ENCODE measurements at regions not wholly inside any gene's neighbourhood (a gene's known extent, or its start where the extent isn't known, plus 50 kb on each side); places are given as distances from the start of the nearest gene placed in this dataset.

DNA sequence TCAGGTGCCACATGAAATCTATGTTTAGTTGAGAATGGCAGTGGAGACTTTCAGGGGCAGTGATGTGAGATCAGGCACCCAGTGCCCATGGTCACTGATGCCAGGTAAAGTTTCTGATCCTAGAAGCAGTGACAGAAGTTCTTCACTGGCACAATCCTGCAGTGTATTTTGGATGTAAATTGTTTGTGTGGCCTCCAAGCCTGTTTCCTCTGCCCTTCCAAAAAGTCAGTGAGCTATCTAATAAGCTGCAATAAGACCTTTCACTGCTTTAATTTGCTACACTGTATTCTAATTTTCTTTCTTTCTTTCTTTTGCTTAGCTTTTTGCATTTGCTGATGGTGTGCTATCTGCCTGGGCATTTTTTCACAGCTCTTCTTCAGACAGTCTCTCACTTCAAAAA is 1348.6 kb downstream of the ADGRL3 start:
- Histone ChIP-seq H3K27me3 (ENCODE audit: control insufficient read depth, insufficient read depth, low read length) (no peaks in the 10 kb centered on the region), H3K9me3 (ENCODE audit: control insufficient read depth, insufficient read depth, low read depth, low read length) (no peaks in the 10 kb centered on the region), H3K27ac (ENCODE audit: low read depth, low read length) (peak overlapping the region; percentile 28; the same call in 1 of the 2 replicates)

GRCh38 chr4:62548108-62548524 is 1348.0 kb downstream of the ADGRL3 start:
- Histone ChIP-seq H3K36me3 (ENCODE audit: control insufficient read depth, insufficient read depth, low read length) (no peaks in the 10 kb centered on the region), H3K9me3 (ENCODE audit: control insufficient read depth, insufficient read depth, low read depth, low read length) (no peaks in the 10 kb centered on the region), H3K27me3 (ENCODE audit: control insufficient read depth, insufficient read depth, low read length) (no peaks in the 10 kb centered on the region), H3K4me3 (ENCODE audit: low read depth, low read length) (no peak overlapping the region), H3K9ac (ENCODE audit: low read length) (no peak overlapping the region), H3K27ac (ENCODE audit: low read depth, low read length) (peak overlapping the region; percentile 28; the same call in 1 of the 2 replicates), H3K4me1 (ENCODE audit: control insufficient read depth, insufficient read depth, low read length) (peaks cover 17% of the 10 kb centered on the region)

More for the DNA sequence above, 1348.6 kb downstream of the ADGRL3 start:
- Histone ChIP-seq H3K9ac (ENCODE audit: low read length) (no peak overlapping the region), H3K36me3 (ENCODE audit: control insufficient read depth, insufficient read depth, low read length) (no peaks in the 10 kb centered on the region), H3K4me1 (ENCODE audit: control insufficient read depth, insufficient read depth, low read length) (peaks cover 17% of the 10 kb centered on the region), H3K4me3 (ENCODE audit: low read depth, low read length) (no peak overlapping the region)

DNA sequence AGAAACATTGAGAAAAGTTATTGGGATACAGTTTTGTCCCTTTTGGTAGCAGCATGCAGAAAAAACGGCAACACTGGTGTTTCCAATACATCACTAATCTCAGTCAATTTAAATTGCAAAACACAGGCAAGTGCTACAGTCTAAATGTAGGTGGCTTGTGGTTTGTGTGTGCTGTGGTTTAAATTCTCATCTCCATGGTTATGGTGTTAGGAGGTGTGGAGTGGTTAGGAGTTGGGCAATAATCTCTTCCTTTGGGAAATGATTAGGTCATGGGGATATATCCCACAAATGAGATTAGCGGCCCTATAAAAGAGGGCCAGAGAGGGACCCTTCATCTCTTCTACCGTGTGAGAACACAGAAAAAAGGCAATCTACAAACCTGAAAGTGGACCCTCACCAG is 1344.3 kb downstream of the ADGRL3 start:
- Histone ChIP-seq H3K9ac (ENCODE audit: low read length) (no peak overlapping the region), H3K27ac (ENCODE audit: low read depth, low read length) (no peak overlapping the region), H3K4me1 (ENCODE audit: control insufficient read depth, insufficient read depth, low read length) (peaks cover 17% of the 10 kb centered on the region), H3K27me3 (ENCODE audit: control insufficient read depth, insufficient read depth, low read length) (no peaks in the 10 kb centered on the region), H3K4me3 (ENCODE audit: low read depth, low read length) (no peak overlapping the region), H3K9me3 (ENCODE audit: control insufficient read depth, insufficient read depth, low read depth, low read length) (no peaks in the 10 kb centered on the region), H3K36me3 (ENCODE audit: control insufficient read depth, insufficient read depth, low read length) (no peaks in the 10 kb centered on the region)

DNA sequence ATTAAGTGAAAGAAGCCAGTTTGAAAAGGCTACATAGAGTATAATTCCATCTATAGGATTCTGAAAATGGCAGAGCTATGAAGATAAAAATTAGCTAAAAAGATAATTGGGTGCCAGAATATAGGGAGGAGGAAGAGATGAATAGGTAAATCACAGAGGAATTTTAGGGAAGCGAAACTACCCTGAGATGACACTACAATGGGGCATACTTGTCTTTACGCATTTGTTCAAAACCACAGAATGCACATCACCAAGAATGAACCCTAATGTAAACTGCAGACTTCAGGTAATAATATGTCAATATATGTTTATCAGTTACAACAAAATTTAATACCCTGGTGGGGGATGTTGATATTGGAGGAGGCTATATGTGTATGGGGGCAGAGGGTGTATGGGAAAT is 1342.9 kb downstream of the ADGRL3 start:
- no peak overlapping the region for H3K4me3 ChIP-seq (ENCODE audit: low read depth, low read length)
- H3K36me3 ChIP-seq (ENCODE audit: control insufficient read depth, insufficient read depth, low read length) = no peaks in the 10 kb centered on the region
- no peak overlapping the region for H3K27ac ChIP-seq (ENCODE audit: low read depth, low read length)
- peaks cover 4% of the 10 kb centered on the region for H3K4me1 ChIP-seq (ENCODE audit: control insufficient read depth, insufficient read depth, low read length)
- peaks cover 3% of the 10 kb centered on the region; the same call in 1 of the 2 replicates for H3K9me3 ChIP-seq (ENCODE audit: control insufficient read depth, insufficient read depth, low read depth, low read length)
- H3K9ac ChIP-seq (ENCODE audit: low read length) = no peak overlapping the region
- H3K27me3 ChIP-seq (ENCODE audit: control insufficient read depth, insufficient read depth, low read length) = no peaks in the 10 kb centered on the region

DNA sequence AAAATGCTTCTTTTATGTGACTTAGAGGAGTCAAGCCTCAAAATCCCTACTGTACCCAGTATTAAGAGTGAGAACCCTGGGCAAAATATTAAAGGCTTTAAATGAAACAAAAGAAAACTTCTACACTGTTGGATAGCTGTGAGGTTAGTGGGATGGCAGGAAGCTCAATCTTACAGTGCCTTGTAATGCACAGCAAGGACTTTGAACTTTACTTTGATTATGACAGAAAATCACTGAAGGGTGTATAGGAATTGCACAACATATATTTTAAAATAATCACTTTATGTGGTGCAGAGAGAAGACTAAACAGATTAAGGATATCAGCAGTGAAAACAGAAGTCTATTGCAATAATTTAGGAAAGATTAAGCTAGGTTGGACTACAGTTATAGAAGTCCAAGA is 1333.4 kb downstream of the ADGRL3 start:
- H3K4me1 ChIP-seq (ENCODE audit: control insufficient read depth, insufficient read depth, low read length) = 0 out of 2 replicates have a peak, but pooled peaks cover 8% of the 10 kb centered on the region
- no peak overlapping the region for H3K27ac ChIP-seq (ENCODE audit: low read depth, low read length)
- no peaks in the 10 kb centered on the region for H3K36me3 ChIP-seq (ENCODE audit: control insufficient read depth, insufficient read depth, low read length)
- H3K27me3 ChIP-seq (ENCODE audit: control insufficient read depth, insufficient read depth, low read length) = no peaks in the 10 kb centered on the region
- 0 out of 2 replicates have a peak, but pooled peaks cover 6% of the 10 kb centered on the region for H3K9me3 ChIP-seq (ENCODE audit: control insufficient read depth, insufficient read depth, low read depth, low read length)
- no peak overlapping the region for H3K9ac ChIP-seq (ENCODE audit: low read length)
- H3K4me3 ChIP-seq (ENCODE audit: low read depth, low read length) = no peak overlapping the region

DNA sequence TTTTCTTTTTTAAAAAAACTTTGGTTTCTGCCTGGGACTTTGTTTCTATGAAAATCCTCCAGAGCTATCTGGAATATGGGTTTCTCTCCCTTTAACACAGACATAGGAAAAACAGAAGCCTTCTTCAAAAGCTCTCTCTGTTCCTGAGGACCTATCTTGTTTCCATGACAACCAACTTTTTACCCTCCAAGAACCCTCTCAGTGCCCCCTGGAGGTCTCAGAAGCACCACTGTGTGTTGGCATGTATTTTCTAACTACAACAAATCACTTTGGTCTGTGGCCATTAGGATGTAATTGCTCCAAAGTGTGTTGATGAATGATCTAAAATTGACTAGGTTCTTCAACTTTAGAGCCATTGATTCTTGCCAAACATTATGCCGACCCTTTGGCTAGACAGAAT is 1331.6 kb downstream of the ADGRL3 start:
- H3K27ac ChIP-seq (ENCODE audit: low read depth, low read length) = no peak overlapping the region
- H3K4me3 ChIP-seq (ENCODE audit: low read depth, low read length) = no peak overlapping the region
- 0 out of 2 replicates have a peak, but pooled peaks cover 8% of the 10 kb centered on the region for H3K4me1 ChIP-seq (ENCODE audit: control insufficient read depth, insufficient read depth, low read length)
- 0 out of 2 replicates have a peak, but pooled peaks cover 6% of the 10 kb centered on the region for H3K9me3 ChIP-seq (ENCODE audit: control insufficient read depth, insufficient read depth, low read depth, low read length)
- H3K27me3 ChIP-seq (ENCODE audit: control insufficient read depth, insufficient read depth, low read length) = no peaks in the 10 kb centered on the region
- no peaks in the 10 kb centered on the region for H3K36me3 ChIP-seq (ENCODE audit: control insufficient read depth, insufficient read depth, low read length)
- no peak overlapping the region for H3K9ac ChIP-seq (ENCODE audit: low read length)

- Histone ChIP-seq H3K4me3 (ENCODE audit: low read depth, low read length) (no peak overlapping the region), H3K27ac (ENCODE audit: low read depth, low read length) (no peak overlapping the region), H3K9me3 (ENCODE audit: control insufficient read depth, insufficient read depth, low read depth, low read length) (0 out of 2 replicates have a peak, but pooled peaks cover 6% of the 10 kb centered on the region), H3K4me1 (ENCODE audit: control insufficient read depth, insufficient read depth, low read length) (0 out of 2 replicates have a peak, but pooled peaks cover 8% of the 10 kb centered on the region), H3K9ac (ENCODE audit: low read length) (no peak overlapping the region), H3K36me3 (ENCODE audit: control insufficient read depth, insufficient read depth, low read length) (no peaks in the 10 kb centered on the region), H3K27me3 (ENCODE audit: control insufficient read depth, insufficient read depth, low read length) (no peaks in the 10 kb centered on the region)
Measured at GRCh38 chr4:62531264-62531663, 1331.1 kb downstream of the ADGRL3 start.

- Histone ChIP-seq H3K9me3 (ENCODE audit: control insufficient read depth, insufficient read depth, low read depth, low read length) (peaks cover 18% of the 10 kb centered on the region), H3K27ac (ENCODE audit: low read depth, low read length) (no peak overlapping the region), H3K4me3 (ENCODE audit: low read depth, low read length) (no peak overlapping the region), H3K36me3 (ENCODE audit: control insufficient read depth, insufficient read depth, low read length) (no peaks in the 10 kb centered on the region), H3K9ac (ENCODE audit: low read length) (no peak overlapping the region), H3K27me3 (ENCODE audit: control insufficient read depth, insufficient read depth, low read length) (no peaks in the 10 kb centered on the region), H3K4me1 (ENCODE audit: control insufficient read depth, insufficient read depth, low read length) (0 out of 2 replicates have a peak, but pooled peaks cover 8% of the 10 kb centered on the region)
Measured at GRCh38 chr4:62528874-62529273, 1328.7 kb downstream of the ADGRL3 start.

GRCh38 chr4:62526671-62527070 is 1326.5 kb downstream of the ADGRL3 start:
- Histone ChIP-seq H3K4me3 (ENCODE audit: low read depth, low read length) (no peak overlapping the region), H3K9me3 (ENCODE audit: control insufficient read depth, insufficient read depth, low read depth, low read length) (peaks cover 28% of the 10 kb centered on the region), H3K9ac (ENCODE audit: low read length) (no peak overlapping the region)

GRCh38 chr4:62523256-62523655 is 1323.1 kb downstream of the ADGRL3 start:
- Histone ChIP-seq H3K27me3 (ENCODE audit: control insufficient read depth, insufficient read depth, low read length) (no peaks in the 10 kb centered on the region), H3K36me3 (ENCODE audit: control insufficient read depth, insufficient read depth, low read length) (no peaks in the 10 kb centered on the region), H3K9me3 (ENCODE audit: control insufficient read depth, insufficient read depth, low read depth, low read length) (peaks cover 28% of the 10 kb centered on the region)

More at GRCh38 chr4:62526671-62527070, 1326.5 kb downstream of the ADGRL3 start:
- 0 out of 2 replicates have a peak, but pooled peaks cover 8% of the 10 kb centered on the region for H3K4me1 ChIP-seq (ENCODE audit: control insufficient read depth, insufficient read depth, low read length)
- H3K36me3 ChIP-seq (ENCODE audit: control insufficient read depth, insufficient read depth, low read length) = no peaks in the 10 kb centered on the region
- no peaks in the 10 kb centered on the region for H3K27me3 ChIP-seq (ENCODE audit: control insufficient read depth, insufficient read depth, low read length)
- no peak overlapping the region for H3K27ac ChIP-seq (ENCODE audit: low read depth, low read length)

GRCh38 chr4:62522273-62522672 is 1322.1 kb downstream of the ADGRL3 start:
- Histone ChIP-seq H3K27me3 (ENCODE audit: control insufficient read depth, insufficient read depth, low read length) (no peaks in the 10 kb centered on the region), H3K4me1 (ENCODE audit: control insufficient read depth, insufficient read depth, low read length) (no peaks in the 10 kb centered on the region), H3K9me3 (ENCODE audit: control insufficient read depth, insufficient read depth, low read depth, low read length) (peaks cover 28% of the 10 kb centered on the region), H3K4me3 (ENCODE audit: low read depth, low read length) (no peak overlapping the region), H3K9ac (ENCODE audit: low read length) (no peak overlapping the region), H3K27ac (ENCODE audit: low read depth, low read length) (no peak overlapping the region), H3K36me3 (ENCODE audit: control insufficient read depth, insufficient read depth, low read length) (no peaks in the 10 kb centered on the region)

More at GRCh38 chr4:62523256-62523655, 1323.1 kb downstream of the ADGRL3 start:
- Histone ChIP-seq H3K27ac (ENCODE audit: low read depth, low read length) (no peak overlapping the region), H3K9ac (ENCODE audit: low read length) (no peak overlapping the region), H3K4me3 (ENCODE audit: low read depth, low read length) (no peak overlapping the region), H3K4me1 (ENCODE audit: control insufficient read depth, insufficient read depth, low read length) (no peaks in the 10 kb centered on the region)

Data from HUES6 (cell line).